IMR-90 (cell line): ENCODE measurements at regions not wholly inside any gene's neighbourhood (a gene's known extent, or its start where the extent isn't known, plus 50 kb on each side); places are given as distances from the start of the nearest gene placed in this dataset.

ENCODE experiments used
- ATAC-seq: fragments of 200-7000 bp; cut with Tn5 transposase; 2 replicates; pipeline ENCODE4 v1.9.1; 2020; ENCODE audit warnings: low read depth, mild to moderate bottlenecking, moderate library complexity
- BruUV-seq: library from RNA; stranded (reverse); fragments of 400-500 nt; replicated peaks from 2 replicates; lab custom pipeline; 2021; lab: Mats Ljungman, UMichigan
- CTCF ChIA-PET: fragments of 300-600 bp; formaldehyde crosslinking; extraction: SDS; loops from one replicate; lab custom pipeline; 2021; ENCODE audit warnings: antibody characterized with exemption; lab: Yijun Ruan, JAX
- POLR2A ChIA-PET: fragments of 300-600 bp; sonication (Branson Sonifier 250); formaldehyde crosslinking; loops from one replicate; lab custom pipeline; 2022; ENCODE audit warnings: antibody characterized with exemption; ENCODE audit not compliant: unreplicated experiment; lab: Charles Lee
- DNase-seq: peaks from one replicate; pipeline ENCODE4 v3.0.0; 2013
- H2AFZ ChIP-seq: replicated peaks from 2 replicates; pipeline ENCODE3; 2013; ENCODE audit warnings: low read length, mild to moderate bottlenecking; ENCODE audit not compliant: poor library complexity
- H2AK5ac ChIP-seq: 2 replicates; pipeline ENCODE4 v1.6.1; 2013; ENCODE audit warnings: low read depth, low read length, inconsistent platforms
- H2AK9ac ChIP-seq: replicated peaks from 2 replicates; pipeline ENCODE3; 2013; ENCODE audit warnings: mild to moderate bottlenecking, low read depth, low read length, moderate library complexity; ENCODE audit not compliant: poor library complexity
- H2BK120ac ChIP-seq: 2 replicates; pipeline ENCODE4 v1.6.1; 2013; ENCODE audit warnings: low read depth, low read length, inconsistent platforms
- H2BK15ac ChIP-seq: 3 replicates; pipeline ENCODE4 v1.6.1; 2013; ENCODE audit warnings: low read depth, low read length, inconsistent platforms
- H2BK20ac ChIP-seq: 2 replicates; pipeline ENCODE4 v1.6.1; 2013; ENCODE audit warnings: low read depth, mild to moderate bottlenecking, inconsistent platforms, low read length, moderate library complexity
- H2BK5ac ChIP-seq: 2 replicates; pipeline ENCODE4 v1.6.1; 2013; ENCODE audit warnings: mild to moderate bottlenecking, low read depth, low read length, inconsistent platforms; ENCODE audit not compliant: poor library complexity, severe bottlenecking
- H3K14ac ChIP-seq: replicated peaks from 2 replicates; pipeline ENCODE4 v1.6.1; 2013; ENCODE audit warnings: low read depth, low read length, inconsistent platforms
- H3K18ac ChIP-seq: 2 replicates; pipeline ENCODE4 v1.6.1; 2013; ENCODE audit warnings: low read depth, low read length, control low read depth
- H3K23ac ChIP-seq: 2 replicates; pipeline ENCODE4 v1.6.1; 2013; ENCODE audit warnings: low read depth, low read length, inconsistent platforms
- H3K27ac ChIP-seq: 2 replicates; pipeline ENCODE4 v1.5.1; 2013; ENCODE audit warnings: mild to moderate bottlenecking, control low read depth, low read length; ENCODE audit not compliant: insufficient read depth
- H3K27me3 ChIP-seq: 2 replicates; pipeline ENCODE4 v1.6.1; 2013; ENCODE audit warnings: low read length; ENCODE audit not compliant: control insufficient read depth, insufficient read depth
- H3K36me3 ChIP-seq: 2 replicates; pipeline ENCODE4 v1.6.1; 2013; ENCODE audit warnings: low read length, mixed read lengths; ENCODE audit not compliant: control insufficient read depth, insufficient read depth
- H3K4ac ChIP-seq: 2 replicates; pipeline ENCODE4 v1.6.1; 2013; ENCODE audit warnings: low read depth, low read length, inconsistent platforms
- H3K4me1 ChIP-seq: 2 replicates; pipeline ENCODE4 v1.6.1; 2013; ENCODE audit warnings: low read length, mixed read lengths; ENCODE audit not compliant: control insufficient read depth, insufficient read depth
- H3K4me2 ChIP-seq: 2 replicates; pipeline ENCODE4 v1.6.1; 2013; ENCODE audit warnings: low read depth, mild to moderate bottlenecking, control low read depth, low read length, moderate library complexity
- H3K4me3 ChIP-seq: 2 replicates; pipeline ENCODE4 v1.5.1; 2013; ENCODE audit warnings: low read depth, mild to moderate bottlenecking, control low read depth, low read length, moderate library complexity; ENCODE audit not compliant: insufficient read depth
- H3K56ac ChIP-seq: 2 replicates; pipeline ENCODE4 v1.6.1; 2013; ENCODE audit warnings: low read length, inconsistent platforms; ENCODE audit not compliant: insufficient read depth; ENCODE audit errors: extremely low read depth
- H3K79me1 ChIP-seq, 2 experiments: 2 replicates each; pipeline ENCODE4 v1.6.1; 2013; ENCODE audit warnings: low read length in 2 of 2, inconsistent platforms in 1 of 2, low read depth in 1 of 2
- H3K9ac ChIP-seq: 2 replicates; pipeline ENCODE4 v1.6.1; 2013; ENCODE audit warnings: low read depth, low read length, control low read depth
- H3K9me1 ChIP-seq: 2 replicates; pipeline ENCODE4 v1.6.1; 2013; ENCODE audit warnings: low read length, inconsistent platforms; ENCODE audit not compliant: insufficient read depth
- H3K9me3 ChIP-seq: 2 replicates; pipeline ENCODE4 v1.6.1; 2013; ENCODE audit warnings: low read length; ENCODE audit not compliant: control insufficient read depth, insufficient read depth
- H4K20me1 ChIP-seq: 2 replicates; pipeline ENCODE4 v1.6.1; 2013; ENCODE audit warnings: low read length, inconsistent platforms; ENCODE audit not compliant: insufficient read depth
- H4K5ac ChIP-seq: 2 replicates; pipeline ENCODE4 v1.6.1; 2013; ENCODE audit warnings: mild to moderate bottlenecking, low read depth, low read length, control low read depth
- H4K8ac ChIP-seq, 2 experiments: 2 replicates each; pipeline ENCODE4 v1.6.1; 2013; ENCODE audit warnings: low read depth in 2 of 2, low read length in 2 of 2, control low read depth in 1 of 2, inconsistent platforms in 1 of 2
- H4K91ac ChIP-seq: 2 replicates; pipeline ENCODE4 v1.6.1; 2013; ENCODE audit warnings: low read depth, low read length, inconsistent platforms; ENCODE audit not compliant: insufficient read depth
- BHLHE40 ChIP-seq: fragments of 150-350 bp; IDR thresholded peaks from 2 replicates; pipeline ENCODE4 v1.6.1; 2016; ENCODE audit warnings: mild to moderate bottlenecking, low read depth, low read length
- CHD1 ChIP-seq: IDR thresholded peaks from 2 replicates; pipeline ENCODE4 v1.6.1; 2012; ENCODE audit warnings: low read depth, low read length, improper control_type of control experiment
- ELK1 ChIP-seq: fragments of 150-350 bp; IDR thresholded peaks from 2 replicates; pipeline ENCODE4 v1.6.1; 2016; ENCODE audit warnings: low read depth, mild to moderate bottlenecking, low read length, moderate library complexity, borderline replicate concordance
- MAZ ChIP-seq: IDR thresholded peaks from 2 replicates; pipeline ENCODE4 v1.6.1; 2012; ENCODE audit warnings: low read depth, mild to moderate bottlenecking, low read length, improper control_type of control experiment, moderate library complexity, borderline replicate concordance
- MXI1 ChIP-seq: IDR thresholded peaks from 2 replicates; pipeline ENCODE4 v1.6.1; 2012; ENCODE audit warnings: low read depth, mild to moderate bottlenecking, low read length, moderate library complexity, borderline replicate concordance
- POLR2A ChIP-seq: IDR thresholded peaks from 2 replicates; pipeline ENCODE4 v1.6.1; 2012; ENCODE audit warnings: mild to moderate bottlenecking, low read depth, low read length
- RCOR1 ChIP-seq: IDR thresholded peaks from 2 replicates; pipeline ENCODE4 v1.6.1; 2012; ENCODE audit warnings: mild to moderate bottlenecking, low read length, improper control_type of control experiment; ENCODE audit not compliant: insufficient replicate concordance
- WGBS, 2 experiments: methylation state at CpG; one replicate each; pipeline versions ENCODE4 v1.1.5 to v1.1.7; 2013; ENCODE audit warnings: missing lambda C conversion rate in 2 of 2; ENCODE audit not compliant: insufficient read length in 1 of 2; ENCODE audit errors: extremely low coverage in 2 of 2; 5-methylcytosine and 5-hydroxymethylcytosine counted together
- dilution Hi-C: fragments of 300-500 bp; cut with HindIII; formaldehyde crosslinking; loops from one replicate; pipeline ENCODE4 v1.14.3; 2018; ENCODE audit warnings: low sequenced_read_pairs; ENCODE audit not compliant: unreplicated experiment
- in situ Hi-C: fragments of 300-500 bp; cut with MboI; formaldehyde crosslinking; loops from 3 replicates; pipeline ENCODE4 v1.14.3; 2019; ENCODE audit warnings: low sequenced_read_pairs, inconsistent platforms, mixed read lengths
- intact Hi-C: fragments of 100-400 bp; cut with micrococcal nuclease; formaldehyde crosslinking; loops from 2 replicates; pipeline ENCODE4 v1.10.0; 2022

DNA sequence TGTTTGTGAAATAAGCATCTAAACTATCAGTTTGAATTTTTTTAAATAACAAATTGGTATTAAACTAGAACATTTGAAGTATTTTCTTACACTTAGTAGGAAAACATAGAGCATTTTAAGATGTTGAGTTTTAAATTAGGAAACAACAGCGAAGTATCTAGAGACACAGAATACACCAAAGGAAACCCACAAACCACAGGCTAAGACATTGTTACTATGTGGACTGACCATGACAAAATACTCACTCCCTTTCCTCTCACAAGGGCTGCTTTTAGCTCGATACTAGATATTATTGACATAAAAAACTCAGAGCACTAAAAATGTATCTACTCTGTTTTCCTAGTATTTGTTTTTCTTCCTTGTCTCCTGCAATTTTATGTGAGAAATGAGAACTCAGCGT is 266.0 kb upstream of the CITED2 start:
- Histone ChIP-seq H3K4me1 (peaks cover 2% of the 10 kb centered on the region; the same call in 1 of the 2 replicates), H3K27ac (no peak overlapping the region), H3K14ac (no peak overlapping the region), H4K20me1 (no peaks in the 10 kb centered on the region), H4K91ac (no peak overlapping the region), H2BK5ac (no peak overlapping the region), H3K27me3 (no peaks in the 10 kb centered on the region), H3K9me1 (no peaks in the 10 kb centered on the region), H3K79me1 (no peaks in the 10 kb centered on the region), H2BK20ac (no peak overlapping the region), H3K56ac (no peak overlapping the region), H2AK5ac (no peak overlapping the region), H3K4me3 (no peak overlapping the region), H4K5ac (no peak overlapping the region), H3K36me3 (no peaks in the 10 kb centered on the region), H3K9me3 (no peaks in the 10 kb centered on the region), H2BK15ac (no peak overlapping the region), H3K4ac (no peak overlapping the region), H3K4me2 (no peak overlapping the region), H2AFZ (no peak overlapping the region), H2BK120ac (no peak overlapping the region), H4K8ac (no peak overlapping the region), H3K9ac (no peak overlapping the region), H3K23ac (no peak overlapping the region), H2AK9ac (no peak overlapping the region), H3K18ac (no peak overlapping the region)
- no peak for ATAC-seq
- no peak for TF ChIP-seq MAZ
- no peak for TF ChIP-seq BHLHE40
- TF ChIP-seq RCOR1, result no peak
- TF ChIP-seq POLR2A, result no peak
- no peak for TF ChIP-seq MXI1
- no peak for TF ChIP-seq CHD1
- no peak for TF ChIP-seq ELK1
- ChIA-PET CTCF (no interaction called here), POLR2A (no interaction called here)
- intact Hi-C loops (loop anchor here (5.0 kb wide), 1 partner anchor 37 kb away; no protein-coding TSS in a partner anchor), dilution Hi-C loops (no loop called here), in situ Hi-C loops (no loop called here)
- WGBS, 2 experiments, result no CpG with 5 or more reads among the region's 3 CpGs
- no TSS peak for BruUV-seq
- no peak for DNase-seq
